GM12864 (cell line): ENCODE measurements at regions not wholly inside any gene's neighbourhood (a gene's known extent, or its start where the extent isn't known, plus 50 kb on each side); places are given as distances from the start of the nearest gene placed in this dataset.
A peak's percentile ranks its signal among the peaks of the same experiment; 100 is the strongest.
"Not testable (repeated sequence)": the region's sequence is repeated elsewhere in the genome, so short reads cannot be mapped to it uniquely, and the experiment has no call there.

Source experiments
- DNase-seq: peaks from one replicate; pipeline ENCODE4 v3.0.0-alpha.2; 2011; ENCODE audit warnings: low read depth
- H3K4me3 ChIP-seq: 2 replicates; pipeline ENCODE4 v1.5.1; 2011; ENCODE audit warnings: mild to moderate bottlenecking, low read depth, low read length, control low read depth
- CTCF ChIP-seq: IDR thresholded peaks from 2 replicates; pipeline ENCODE4 v1.5.1; 2011; ENCODE audit warnings: low read depth, mild to moderate bottlenecking, moderate library complexity, low read length, control low read depth, inconsistent platforms; ENCODE audit errors: missing control alignments

- TF ChIP-seq CTCF: no peak
- no peak for DNase-seq
- H3K4me3 ChIP-seq: no peak overlapping the region
Observed at GRCh38 chrX:130502016-130502570, 100.3 kb downstream of the RBMX2 start.

- TF ChIP-seq CTCF: no peak
- H3K4me3 ChIP-seq: no peak overlapping the region
Observed at GRCh38 chrX:130504019-130504418, 102.2 kb downstream of the RBMX2 start.

DNA sequence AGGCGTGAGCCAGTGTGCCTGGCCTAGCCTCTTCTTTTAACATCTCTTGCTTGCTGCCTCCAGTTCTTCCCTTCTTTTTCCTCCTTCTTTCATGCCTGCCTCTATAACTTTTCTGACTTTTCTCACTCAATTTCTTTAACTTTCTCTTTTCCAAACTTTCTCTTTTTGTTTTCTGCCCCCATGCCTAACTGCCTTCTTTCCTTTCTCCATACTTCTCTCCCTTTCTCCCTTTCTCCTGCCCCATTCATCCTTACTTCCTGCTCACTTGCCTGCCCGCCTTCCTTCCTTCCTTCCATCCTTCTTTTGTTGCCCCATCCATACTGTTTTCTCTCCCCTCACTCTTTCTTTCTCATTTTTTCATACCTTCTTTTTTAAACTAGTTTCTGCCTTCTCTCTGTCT is 105.2 kb downstream of the RBMX2 start:
- H3K4me3 ChIP-seq: no peak overlapping the region
- TF ChIP-seq CTCF: no peak
- DNase-seq: no peak

More at GRCh38 chrX:130504019-130504418, 102.2 kb downstream of the RBMX2 start:
- DNase-seq: no peak

DNA sequence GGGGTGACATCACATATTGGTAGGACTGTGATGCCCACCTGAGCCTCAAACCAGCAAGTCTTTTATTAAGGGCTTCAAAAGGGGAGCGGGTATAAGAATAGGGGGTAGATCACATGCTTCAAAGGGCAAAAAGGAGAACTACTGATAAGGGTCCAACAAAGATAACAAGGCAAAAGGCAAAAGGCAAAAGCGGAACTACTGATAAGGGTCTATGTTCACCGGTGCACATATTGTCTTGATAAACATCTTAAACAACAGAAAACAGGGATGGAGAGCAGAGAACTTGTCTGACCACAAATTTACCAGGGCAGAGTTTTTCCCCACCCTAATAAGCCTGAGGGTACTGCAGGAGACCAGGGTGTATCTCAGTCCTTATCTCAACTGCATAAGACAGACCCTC is 110.7 kb downstream of the RBMX2 start:
- DNase-seq, H3K4me3 ChIP-seq: not testable (repeated sequence)

DNA sequence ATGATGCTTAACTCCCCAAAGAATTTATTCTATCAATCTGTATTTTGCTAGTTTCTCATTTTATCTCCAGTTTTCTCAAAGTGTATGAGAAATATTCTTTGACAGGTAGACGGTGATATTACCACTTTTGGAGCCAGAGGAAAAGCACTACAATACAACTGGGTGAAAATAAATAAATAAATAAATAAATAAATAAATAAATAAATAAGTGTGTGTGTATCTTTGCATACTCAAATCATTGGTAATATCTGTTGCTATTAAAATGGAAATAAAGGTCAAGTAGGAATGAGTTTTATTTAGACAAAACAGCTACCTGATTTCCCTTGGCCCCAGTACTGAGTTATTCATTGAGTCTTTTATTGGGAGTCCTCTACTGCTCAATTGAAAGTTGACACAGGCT is 114.3 kb downstream of the RBMX2 start:
- no peak for TF ChIP-seq CTCF
- H3K4me3 ChIP-seq: no peak overlapping the region
- DNase-seq: no peak

- peak overlapping the region; percentile 8; the same call in 1 of the 2 replicates for H3K4me3 ChIP-seq
- DNase-seq: no peak
- no peak for TF ChIP-seq CTCF
Observed at GRCh38 chrX:130523460-130524394, 121.9 kb downstream of the RBMX2 start.

DNA sequence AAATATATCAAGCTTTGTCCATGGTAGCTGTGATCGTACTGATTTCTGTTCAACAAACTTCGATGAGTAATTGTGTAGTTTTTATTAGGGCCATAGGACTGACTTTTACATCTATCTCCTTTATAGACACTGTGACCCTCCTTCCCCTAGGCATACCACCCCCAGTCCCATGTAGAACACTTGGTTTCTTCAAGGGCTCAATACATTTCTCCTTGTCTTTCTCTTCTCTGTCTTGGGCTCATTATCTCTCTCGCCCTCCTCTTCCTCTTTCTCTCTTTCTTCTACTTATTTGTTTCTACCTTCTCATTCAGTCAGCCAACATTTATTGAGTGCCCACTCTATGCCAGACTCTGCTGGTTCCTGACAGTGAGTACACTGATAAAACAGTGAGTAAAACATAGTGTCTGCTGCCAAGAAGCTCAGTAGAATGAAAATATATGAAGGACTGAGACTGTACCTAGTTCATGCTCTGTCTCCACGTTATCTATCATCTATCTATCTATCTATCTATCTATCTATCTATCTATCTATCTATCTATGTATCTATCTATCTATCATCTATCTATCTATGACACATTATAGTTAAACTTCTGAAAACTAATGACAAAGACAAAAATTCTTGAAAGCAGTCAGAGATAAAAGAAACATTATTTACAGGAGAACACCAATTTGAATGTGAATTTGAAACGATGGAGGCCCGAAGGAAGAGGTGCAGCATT is 122.8 kb downstream of the RBMX2 start:
- no peak for TF ChIP-seq CTCF
- DNase-seq: no peak
- no peak overlapping the region for H3K4me3 ChIP-seq
